DOHH2 (cell line): ENCODE measurements at regions not wholly inside any gene's neighbourhood (a gene's known extent, or its start where the extent isn't known, plus 50 kb on each side); places are given as distances from the start of the nearest gene placed in this dataset.
"Not testable (repeated sequence)": the region's sequence is repeated elsewhere in the genome, so short reads cannot be mapped to it uniquely, and the experiment has no call there.

Source experiments
- H3F3A ChIP-seq: fragments of 200-600 bp; sonication (generic), shearing (Covaris generic); 2 replicates; pipeline ENCODE4 v1.6.0; 2016; ENCODE audit warnings: antibody characterized with exemption, mild to moderate bottlenecking; ENCODE audit not compliant: control insufficient read depth, insufficient read depth
- H3K27ac ChIP-seq: fragments of 200-600 bp; sonication (generic); 2 replicates; pipeline ENCODE4 v1.5.1; 2014; ENCODE audit warnings: low read depth, mild to moderate bottlenecking, low read length, moderate library complexity
- H3K27me3 ChIP-seq: fragments of 200-600 bp; sonication (generic); 2 replicates; pipeline ENCODE4 v1.6.1; 2014; ENCODE audit warnings: mild to moderate bottlenecking, low read length, mixed read lengths; ENCODE audit not compliant: control insufficient read depth
- H3K36me3 ChIP-seq: fragments of 200-600 bp; sonication (generic); 2 replicates; pipeline ENCODE4 v1.6.1; 2014; ENCODE audit warnings: mild to moderate bottlenecking, low read length, moderate library complexity, mixed read lengths; ENCODE audit not compliant: control insufficient read depth
- H3K4me1 ChIP-seq: fragments of 200-600 bp; sonication (generic); 2 replicates; pipeline ENCODE4 v1.6.1; 2014; ENCODE audit warnings: mild to moderate bottlenecking, low read length, mixed read lengths; ENCODE audit not compliant: control insufficient read depth
- H3K4me2 ChIP-seq: fragments of 200-600 bp; sonication (generic); 2 replicates; pipeline ENCODE4 v1.6.0; 2014; ENCODE audit warnings: mild to moderate bottlenecking, low read length, moderate library complexity
- H3K4me3 ChIP-seq: fragments of 200-600 bp; sonication (generic); 2 replicates; pipeline ENCODE4 v1.5.1; 2014; ENCODE audit warnings: mild to moderate bottlenecking, low read length, mixed read lengths
- H3K79me2 ChIP-seq: fragments of 200-600 bp; sonication (generic); 2 replicates; pipeline ENCODE4 v1.6.1; 2014; ENCODE audit warnings: mild to moderate bottlenecking, low read length, mixed read lengths; ENCODE audit not compliant: control insufficient read depth
- H3K9me2 ChIP-seq: fragments of 200-600 bp; sonication (generic); replicated peaks from 2 replicates; pipeline ENCODE4 v1.6.1; 2014; ENCODE audit warnings: mild to moderate bottlenecking, low read length, mixed read lengths; ENCODE audit not compliant: control insufficient read depth
- H3K9me3 ChIP-seq: fragments of 200-600 bp; sonication (generic); 2 replicates; pipeline ENCODE4 v1.6.1; 2014; ENCODE audit warnings: antibody characterized with exemption, low read length, mixed read lengths; ENCODE audit not compliant: control insufficient read depth, insufficient read depth
- H4K20me1 ChIP-seq: fragments of 200-600 bp; sonication (generic); 2 replicates; pipeline ENCODE4 v1.6.0; 2014; ENCODE audit warnings: low read depth, mild to moderate bottlenecking, antibody characterized with exemption, low read length, moderate library complexity; ENCODE audit not compliant: control insufficient read depth, insufficient read depth
- CTCF ChIP-seq: fragments of 200-600 bp; sonication (generic); IDR thresholded peaks from one replicate; pipeline ENCODE4 v1.5.1; 2014; ENCODE audit warnings: antibody characterized with exemption, mild to moderate bottlenecking, low read depth, low read length; ENCODE audit not compliant: poor library complexity, severe bottlenecking
- EZH2phosphoT487 ChIP-seq: fragments of 200-600 bp; sonication (generic); IDR thresholded peaks from 2 replicates; pipeline ENCODE4 v1.6.1; 2017; ENCODE audit warnings: borderline replicate concordance, mild to moderate bottlenecking, antibody characterized with exemption, low read length, moderate library complexity, mixed read lengths

GRCh38 chr2:89821455-89821945 lies 1130.0 kb downstream of the RPIA start:
- no peaks in the 10 kb centered on the region for H3K79me2 ChIP-seq
- H4K20me1 ChIP-seq, result no peaks in the 10 kb centered on the region
- H3K4me3 ChIP-seq, result no peak overlapping the region
- H3K36me3 ChIP-seq, result no peaks in the 10 kb centered on the region
- H3K27ac ChIP-seq, result no peak overlapping the region
- no peaks in the 10 kb centered on the region for H3F3A ChIP-seq
- no peaks in the 10 kb centered on the region for H3K4me1 ChIP-seq
- TF ChIP-seq EZH2phosphoT487 (no peak), CTCF (no peak)
- H3K9me3 ChIP-seq, result peaks cover 46% of the 10 kb centered on the region
- no peak overlapping the region for H3K4me2 ChIP-seq
- no peaks in the 10 kb centered on the region for H3K9me2 ChIP-seq
- no peaks in the 10 kb centered on the region for H3K27me3 ChIP-seq

GRCh38 chr2:89822342-89822741 lies 1130.9 kb downstream of the RPIA start:
- not testable (repeated sequence) for H3K4me2 ChIP-seq, H3K36me3 ChIP-seq, H3K27me3 ChIP-seq, H4K20me1 ChIP-seq, H3K79me2 ChIP-seq, H3K9me2 ChIP-seq, H3K4me1 ChIP-seq, H3F3A ChIP-seq, H3K27ac ChIP-seq, H3K4me3 ChIP-seq
- H3K9me3 ChIP-seq, result peaks cover 43% of the 10 kb centered on the region

- H4K20me1 ChIP-seq, result no peaks in the 10 kb centered on the region
- no peaks in the 10 kb centered on the region for H3K79me2 ChIP-seq
- no peaks in the 10 kb centered on the region for H3K4me1 ChIP-seq
- H3K4me3 ChIP-seq, result no peak overlapping the region
- H3F3A ChIP-seq, result no peaks in the 10 kb centered on the region
- TF ChIP-seq EZH2phosphoT487, result no peak
- TF ChIP-seq CTCF, result no peak
- H3K27me3 ChIP-seq, result no peaks in the 10 kb centered on the region
- no peak overlapping the region for H3K27ac ChIP-seq
- H3K9me3 ChIP-seq, result peaks cover 32% of the 10 kb centered on the region
- no peaks in the 10 kb centered on the region for H3K9me2 ChIP-seq
- no peak overlapping the region for H3K4me2 ChIP-seq
- H3K36me3 ChIP-seq, result no peaks in the 10 kb centered on the region
Measured at GRCh38 chr2:89823556-89823955, 1132.1 kb downstream of the RPIA start.

GRCh38 chr2:89825034-89825433 lies 1133.6 kb downstream of the RPIA start:
- Histone ChIP-seq H3K4me1 (no peaks in the 10 kb centered on the region), H3K27me3 (no peaks in the 10 kb centered on the region), H3K9me3 (peaks cover 17% of the 10 kb centered on the region), H3K79me2 (no peaks in the 10 kb centered on the region), H3K4me3 (no peak overlapping the region), H3F3A (no peaks in the 10 kb centered on the region), H3K36me3 (no peaks in the 10 kb centered on the region), H3K27ac (no peak overlapping the region), H3K4me2 (no peak overlapping the region), H3K9me2 (no peaks in the 10 kb centered on the region), H4K20me1 (no peaks in the 10 kb centered on the region)
- TF ChIP-seq CTCF (no peak), EZH2phosphoT487 (no peak)

GRCh38 chr2:89826741-89827140 lies 1135.3 kb downstream of the RPIA start:
- H3K36me3 ChIP-seq, H3F3A ChIP-seq, H3K27me3 ChIP-seq, H4K20me1 ChIP-seq, H3K4me1 ChIP-seq, H3K4me2 ChIP-seq, H3K9me2 ChIP-seq, H3K79me2 ChIP-seq, H3K27ac ChIP-seq, H3K9me3 ChIP-seq, H3K4me3 ChIP-seq: not testable (repeated sequence)

GRCh38 chr2:89827829-89828228 lies 1136.4 kb downstream of the RPIA start:
- H3K4me2 ChIP-seq, H4K20me1 ChIP-seq, H3F3A ChIP-seq, H3K4me1 ChIP-seq, H3K9me2 ChIP-seq, H3K27ac ChIP-seq, H3K79me2 ChIP-seq, H3K36me3 ChIP-seq, H3K9me3 ChIP-seq, H3K4me3 ChIP-seq, H3K27me3 ChIP-seq: not testable (repeated sequence)
